Daoy (cell line): ENCODE measurements at regions not wholly inside any gene's neighbourhood (a gene's known extent, or its start where the extent isn't known, plus 50 kb on each side); places are given as distances from the start of the nearest gene placed in this dataset.
A peak's percentile ranks its signal among the peaks of the same experiment; 100 is the strongest.
"Not testable (repeated sequence)": the region's sequence is repeated elsewhere in the genome, so short reads cannot be mapped to it uniquely, and the experiment has no call there.

ENCODE experiments used
- DNase-seq: peaks from one replicate; pipeline ENCODE4 v3.0.0-alpha.2; 2015; ENCODE audit warnings: low read depth

- no peak for DNase-seq
These were observed 126.6 kb downstream of the AKAP11 start for GRCh38 chr13:42398533-42398932.

GRCh38 chr13:42400188-42400833 is 128.4 kb downstream of the AKAP11 start:
- DNase-seq = no peak

GRCh38 chr13:42401376-42401775 is 129.4 kb downstream of the AKAP11 start:
- DNase-seq = no peak

GRCh38 chr13:42405665-42406390 is 133.9 kb downstream of the AKAP11 start:
- DNase-seq = peak; percentile 51

- no peak for DNase-seq
These were observed 137.1 kb downstream of the AKAP11 start for GRCh38 chr13:42409075-42409474.

GRCh38 chr13:42409551-42409950 is 137.6 kb downstream of the AKAP11 start:
- no peak for DNase-seq

- DNase-seq = no peak
These were observed 141.0 kb downstream of the AKAP11 start for GRCh38 chr13:42412812-42413483.

GRCh38 chr13:42413484-42413815 is 141.5 kb downstream of the AKAP11 start:
- DNase-seq = no peak

GRCh38 chr13:42417626-42418025 is 145.7 kb downstream of the AKAP11 start:
- no peak for DNase-seq

- DNase-seq = no peak
These were observed 146.2 kb downstream of the AKAP11 start for GRCh38 chr13:42418184-42418583.

GRCh38 chr13:42420304-42420703 is 148.4 kb downstream of the AKAP11 start:
- no peak for DNase-seq

- no peak for DNase-seq
These were observed 150.7 kb downstream of the AKAP11 start for GRCh38 chr13:42422681-42423080.

- no peak for DNase-seq
These were observed 149.8 kb upstream of the TNFSF11 start for GRCh38 chr13:42424182-42424581.

GRCh38 chr13:42445354-42445753 is 128.6 kb upstream of the TNFSF11 start:
- DNase-seq = no peak

- not testable (repeated sequence) for DNase-seq
These were observed 127.4 kb upstream of the TNFSF11 start for GRCh38 chr13:42446597-42446996.

GRCh38 chr13:42453091-42453645 is 120.8 kb upstream of the TNFSF11 start:
- DNase-seq = no peak

- no peak for DNase-seq
These were observed 119.2 kb upstream of the TNFSF11 start for GRCh38 chr13:42454749-42455148.

- no peak for DNase-seq
These were observed 115.8 kb upstream of the TNFSF11 start for GRCh38 chr13:42458193-42458592.

GRCh38 chr13:42466123-42466522 is 107.8 kb upstream of the TNFSF11 start:
- DNase-seq = no peak

GRCh38 chr13:42466609-42467008 is 107.3 kb upstream of the TNFSF11 start:
- DNase-seq = no peak

GRCh38 chr13:42474954-42475353 is 99.0 kb upstream of the TNFSF11 start:
- peak; percentile 31 for DNase-seq

GRCh38 chr13:42477596-42478190 is 96.3 kb upstream of the TNFSF11 start:
- peak; percentile 5 for DNase-seq
